H1 (cell line): ENCODE measurements at regions not wholly inside any gene's neighbourhood (a gene's known extent, or its start where the extent isn't known, plus 50 kb on each side); places are given as distances from the start of the nearest gene placed in this dataset.

Experiments used
- CTCF ChIA-PET: fragments of 300-600 bp; sonication (Branson Sonifier 250); formaldehyde crosslinking; loops from one replicate; lab custom pipeline; 2021; ENCODE audit not compliant: partially characterized antibody; lab: Charles Lee
- POLR2A ChIA-PET: fragments of 300-600 bp; sonication (Branson Sonifier 250); formaldehyde crosslinking; loops from one replicate; lab custom pipeline; 2021; ENCODE audit warnings: inconsistent platforms; ENCODE audit not compliant: partially characterized antibody; lab: Charles Lee
- DNase-seq, 2 experiments: peaks; one replicate each; pipeline versions ENCODE4 v3.0.0 to v3.0.0-alpha.2; 2010 to 2022; ENCODE audit warnings: low spot score in 2 of 2, low read depth in 1 of 2, mixed read lengths in 1 of 2
- FAIRE-seq: peaks from 2 replicates; lab custom pipeline; 2011; peaks lifted over from hg19 to GRCh38; lab: Jason Lieb, UNC
- H2AFZ ChIP-seq: 2 replicates; pipeline ENCODE4 v1.8.1; 2012; ENCODE audit warnings: low read length, inconsistent platforms
- H2AK5ac ChIP-seq: 2 replicates; pipeline ENCODE4 v1.6.1; 2013; ENCODE audit warnings: low read depth, low read length
- H2BK120ac ChIP-seq: replicated peaks from 2 replicates; pipeline ENCODE3; 2013; ENCODE audit warnings: low read depth, low read length, inconsistent platforms
- H2BK12ac ChIP-seq: 2 replicates; pipeline ENCODE4 v1.6.1; 2013; ENCODE audit warnings: low read depth, low read length
- H2BK15ac ChIP-seq: 2 replicates; pipeline ENCODE4 v1.6.1; 2013; ENCODE audit warnings: low read length
- H2BK20ac ChIP-seq: 2 replicates; pipeline ENCODE4 v1.6.1; 2013; ENCODE audit warnings: low read length
- H2BK5ac ChIP-seq: 2 replicates; pipeline ENCODE4 v1.6.1; 2013; ENCODE audit warnings: low read depth, low read length
- H3K14ac ChIP-seq: 2 replicates; pipeline ENCODE4 v1.6.1; 2013; ENCODE audit warnings: inconsistent platforms; ENCODE audit not compliant: insufficient read length
- H3K18ac ChIP-seq: 2 replicates; pipeline ENCODE4 v1.6.1; 2013; ENCODE audit warnings: low read length; ENCODE audit errors: extremely low read depth
- H3K23ac ChIP-seq: 2 replicates; pipeline ENCODE4 v1.6.1; 2013; ENCODE audit warnings: inconsistent platforms; ENCODE audit not compliant: insufficient read length
- H3K23me2 ChIP-seq: 2 replicates; pipeline ENCODE4 v1.6.1; 2013; ENCODE audit warnings: low read depth, low read length
- H3K27ac ChIP-seq: 2 replicates; pipeline ENCODE4 v1.6.1; 2011; ENCODE audit warnings: low read depth, low read length, inconsistent platforms
- H3K27me3 ChIP-seq, 4 experiments: replicated peaks in 1 of 4; 1 replicate in 1 of 4; 2 replicates in 3 of 4; pipeline versions ENCODE4 v1.6.1 to v1.8.1; 2011 to 2013; ENCODE audit warnings: low read length in 3 of 4, mild to moderate bottlenecking in 3 of 4, inconsistent platforms in 2 of 4, mixed read lengths in 2 of 4, moderate library complexity in 1 of 4; ENCODE audit not compliant: control insufficient read depth in 3 of 4, insufficient read depth in 3 of 4; ENCODE audit errors: extremely low read depth in 1 of 4
- H3K36me3 ChIP-seq, 4 experiments: 2 replicates each; pipeline versions ENCODE4 v1.6.1 to v1.8.1; 2011 to 2013; ENCODE audit warnings: mild to moderate bottlenecking in 4 of 4, low read length in 3 of 4, moderate library complexity in 2 of 4, control low read depth in 1 of 4, inconsistent platforms in 1 of 4; ENCODE audit not compliant: insufficient read depth in 4 of 4, control insufficient read depth in 2 of 4
- H3K4ac ChIP-seq: replicated peaks from 2 replicates; pipeline ENCODE3; 2013; ENCODE audit warnings: low read length, low read depth, mixed read lengths, inconsistent platforms; ENCODE audit not compliant: insufficient read length
- H3K4me1 ChIP-seq, 4 experiments: replicated peaks in 1 of 4; 1 replicate in 1 of 4; 2 replicates in 3 of 4; pipeline versions ENCODE4 v1.6.1 to v1.8.1; 2011 to 2013; ENCODE audit warnings: low read length in 3 of 4, inconsistent platforms in 2 of 4, mixed read lengths in 1 of 4; ENCODE audit not compliant: insufficient read depth in 4 of 4, control insufficient read depth in 3 of 4
- H3K4me2 ChIP-seq, 2 experiments: 2 replicates each; pipeline versions ENCODE4 v1.6.1 to v1.8.1; 2011 to 2013; ENCODE audit warnings: low read depth in 2 of 2, low read length in 2 of 2, control low read depth in 1 of 2, inconsistent platforms in 1 of 2, mild to moderate bottlenecking in 1 of 2; ENCODE audit not compliant: insufficient read depth in 1 of 2
- H3K4me3 ChIP-seq, 4 experiments: fragments of 200-600, 300-600 bp in 1 of 4; sonication (generic), shearing (Covaris generic), sonication (Bioruptor Twin) in 1 of 4; 2 replicates each; pipeline versions ENCODE4 v1.5.1 to v1.8.1; 2011 to 2016; ENCODE audit warnings: low read length in 4 of 4, low read depth in 3 of 4, control low read depth in 2 of 4, inconsistent platforms in 2 of 4, mild to moderate bottlenecking in 2 of 4, mixed read lengths in 1 of 4, moderate library complexity in 1 of 4; ENCODE audit not compliant: insufficient read depth in 2 of 4; ENCODE audit errors: extremely low read depth in 1 of 4
- H3K56ac ChIP-seq: replicated peaks from 2 replicates; pipeline ENCODE3; 2013; ENCODE audit warnings: low read depth, mild to moderate bottlenecking, mixed read lengths, low read length, inconsistent platforms; ENCODE audit not compliant: insufficient read length
- H3K79me1 ChIP-seq: 2 replicates; pipeline ENCODE4 v1.6.1; 2013; ENCODE audit warnings: low read depth, low read length, control low read depth
- H3K79me2 ChIP-seq, 2 experiments: 2 replicates each; pipeline versions ENCODE4 v1.6.1 to v1.8.1; 2012 to 2013; ENCODE audit warnings: low read length in 2 of 2, mild to moderate bottlenecking in 2 of 2, inconsistent platforms in 1 of 2; ENCODE audit not compliant: insufficient read depth in 2 of 2, control insufficient read depth in 1 of 2
- H3K9ac ChIP-seq, 4 experiments: replicated peaks in 1 of 4; 1 replicate in 1 of 4; 2 replicates in 3 of 4; pipeline versions ENCODE4 v1.6.1 to v1.8.1; 2011 to 2013; ENCODE audit warnings: low read depth in 3 of 4, low read length in 3 of 4, control low read depth in 2 of 4, mild to moderate bottlenecking in 2 of 4, moderate library complexity in 2 of 4, inconsistent platforms in 1 of 4; ENCODE audit errors: extremely low read depth in 1 of 4
- H3K9me3 ChIP-seq, 2 experiments: 2 replicates each; pipeline versions ENCODE4 v1.6.1 to v1.8.1; 2012 to 2013; ENCODE audit warnings: mild to moderate bottlenecking in 2 of 2, moderate library complexity in 2 of 2, control low read depth in 1 of 2, inconsistent platforms in 1 of 2, low read depth in 1 of 2, low read length in 1 of 2, mixed read lengths in 1 of 2; ENCODE audit not compliant: insufficient read depth in 2 of 2
- H4K20me1 ChIP-seq, 2 experiments: replicated peaks in 1 of 2; 2 replicates each; pipeline versions ENCODE3 to v1.8.1; 2011 to 2013; ENCODE audit warnings: inconsistent platforms in 2 of 2, low read length in 2 of 2, mild to moderate bottlenecking in 1 of 2; ENCODE audit not compliant: insufficient read depth in 2 of 2, control insufficient read depth in 1 of 2
- H4K5ac ChIP-seq: 2 replicates; pipeline ENCODE4 v1.6.1; 2013; ENCODE audit warnings: low read length, low read depth, mixed read lengths, inconsistent platforms; ENCODE audit not compliant: insufficient read length
- H4K8ac ChIP-seq: 2 replicates; pipeline ENCODE4 v1.8.0; 2013; ENCODE audit warnings: mild to moderate bottlenecking, moderate library complexity, low read length, inconsistent platforms; ENCODE audit not compliant: insufficient read depth; ENCODE audit errors: extremely low read depth
- H4K91ac ChIP-seq: replicated peaks from 2 replicates; pipeline ENCODE3; 2013; ENCODE audit warnings: low read length, mixed read lengths, inconsistent platforms; ENCODE audit not compliant: insufficient read length
- E2F6 ChIP-seq: IDR thresholded peaks from 2 replicates; pipeline ENCODE4 v1.6.1; 2012; ENCODE audit warnings: inconsistent platforms
- HDAC2 ChIP-seq, 2 experiments: fragments of 300-600 bp in 1 of 2; sonication (generic) in 1 of 2; IDR thresholded peaks; 2 replicates each; pipeline ENCODE4 v1.6.1; 2011 to 2012; ENCODE audit warnings: low read depth in 2 of 2, low read length in 2 of 2, mild to moderate bottlenecking in 2 of 2, moderate library complexity in 2 of 2, borderline replicate concordance in 1 of 2, inconsistent platforms in 1 of 2
- SAP30 ChIP-seq: fragments of 300-600 bp; sonication (generic); IDR thresholded peaks from 2 replicates; pipeline ENCODE4 v1.7.1; 2012; ENCODE audit warnings: low read length, moderate library complexity, mild to moderate bottlenecking, inconsistent platforms; ENCODE audit not compliant: insufficient read depth, insufficient replicate concordance
- WGBS, 2 experiments: shearing (Covaris generic) in 1 of 2; methylation state at CpG; one replicate each; pipeline versions ENCODE4 v1.1.6 to v1.1.7; 2013 to 2015; ENCODE audit warnings: low lambda C conversion rate in 2 of 2, mixed read lengths in 2 of 2, inconsistent platforms in 1 of 2, low coverage in 1 of 2, missing lambda C conversion rate in 1 of 2; ENCODE audit not compliant: insufficient replicate concordance in 2 of 2, insufficient coverage in 1 of 2, insufficient read length in 1 of 2; ENCODE audit errors: extremely low coverage in 1 of 2, missing lambda C conversion rate in 1 of 2; 5-methylcytosine and 5-hydroxymethylcytosine counted together

- 0 out of 2 replicates have a peak, but pooled peaks cover 2% of the 10 kb centered on the region for H3K23me2 ChIP-seq
- H3K4ac ChIP-seq, result no peak overlapping the region
- no peak overlapping the region for H4K5ac ChIP-seq
- no peak overlapping the region for H2BK5ac ChIP-seq
- no peak overlapping the region for H3K9ac ChIP-seq
- no peak overlapping the region for H3K56ac ChIP-seq
- H3K4me3 ChIP-seq, result no peak overlapping the region
- ChIA-PET CTCF (no interaction called here), POLR2A (no interaction called here)
- no peak overlapping the region for H4K91ac ChIP-seq
- no peak overlapping the region for H2AK5ac ChIP-seq
- no peaks in the 10 kb centered on the region for H3K36me3 ChIP-seq
- WGBS, 2 experiments, result 95% methylated on average over 3 of the region's 3 CpGs; no CpG with 5 or more reads in 1 of the 2 experiments
- H3K79me1 ChIP-seq, result no peaks in the 10 kb centered on the region
- no peak for DNase-seq
- H3K14ac ChIP-seq, result no peak overlapping the region
- no peak overlapping the region for H2AFZ ChIP-seq
- H3K9me3 ChIP-seq, result no peaks in the 10 kb centered on the region
- no peaks in the 10 kb centered on the region for H4K20me1 ChIP-seq
- no peaks in the 10 kb centered on the region for H3K27me3 ChIP-seq
- H3K4me2 ChIP-seq, result no peak overlapping the region
- H2BK12ac ChIP-seq, result no peak overlapping the region
- no peak overlapping the region for H3K27ac ChIP-seq
- no peak overlapping the region for H2BK120ac ChIP-seq
- H3K23ac ChIP-seq, result no peak overlapping the region
- H3K18ac ChIP-seq, result no peak overlapping the region
- H4K8ac ChIP-seq, result no peak overlapping the region
- no peak for FAIRE-seq
- H3K4me1 ChIP-seq, result no peaks in the 10 kb centered on the region
- no peak overlapping the region for H2BK15ac ChIP-seq
- no peaks in the 10 kb centered on the region for H3K79me2 ChIP-seq
- H2BK20ac ChIP-seq, result no peak overlapping the region
- TF ChIP-seq HDAC2 (IDR thresholded peaks at IDR 0.05; ENCODE audit: borderline replicate concordance in 1 of 2, low read depth in 2 of 2, low read length in 2 of 2) (no peak), E2F6 (no peak), SAP30 (no peak)
Observed at GRCh38 chr22:34570408-34570807, 495.6 kb upstream of the ISX start.
